NT2/D1 (cell line): ENCODE measurements at regions not wholly inside any gene's neighbourhood (a gene's known extent, or its start where the extent isn't known, plus 50 kb on each side); places are given as distances from the start of the nearest gene placed in this dataset.

Source experiments
- SUZ12 ChIP-seq: IDR thresholded peaks from 2 replicates; pipeline ENCODE4 v1.6.1; 2011; ENCODE audit not compliant: insufficient read length, insufficient read depth; ENCODE audit errors: extremely low read depth
- YY1 ChIP-seq: IDR thresholded peaks from 2 replicates; pipeline ENCODE4 v1.6.1; 2011; ENCODE audit not compliant: insufficient read length, insufficient read depth
- ZNF274 ChIP-seq: IDR thresholded peaks from 2 replicates; pipeline ENCODE4 v1.6.1; 2011; ENCODE audit warnings: mild to moderate bottlenecking, low read depth, low read length

DNA sequence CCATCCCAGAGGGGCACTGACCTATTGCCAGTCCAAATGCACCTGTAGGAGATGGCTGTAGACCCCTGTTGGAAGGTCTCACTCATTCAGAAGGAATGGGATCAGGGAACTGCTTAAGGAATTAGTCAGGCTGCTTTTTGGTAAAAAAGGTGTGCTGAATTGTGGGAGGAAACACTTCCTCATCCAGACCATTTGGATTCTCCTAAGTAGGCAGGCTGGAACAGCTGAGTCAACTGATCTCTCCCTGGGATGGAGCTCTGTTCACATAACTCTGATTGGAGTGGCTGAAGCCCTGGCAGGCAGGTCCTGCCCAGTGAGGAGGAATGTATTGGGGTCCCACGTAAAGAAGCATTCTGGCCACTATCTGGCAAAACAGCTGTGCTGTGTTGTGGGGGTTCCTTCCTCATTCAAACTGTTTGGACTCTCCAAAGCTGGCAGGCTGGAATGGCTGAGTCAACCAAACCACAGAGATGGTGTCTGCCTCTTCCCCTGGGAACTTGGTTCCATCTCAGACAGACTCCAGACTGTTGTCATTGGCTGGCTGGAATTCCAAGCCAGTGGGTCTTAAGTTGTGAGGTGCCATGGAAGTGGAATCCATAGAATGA, 70.7 kb upstream of the PDC start:
- TF ChIP-seq ZNF274 (no peak), YY1 (no peak), SUZ12 (no peak)
